Endodermal cell (in vitro differentiated cells): ENCODE measurements at regions not wholly inside any gene's neighbourhood (a gene's known extent, or its start where the extent isn't known, plus 50 kb on each side); places are given as distances from the start of the nearest gene placed in this dataset.

Experiments used
- DNase-seq: peaks from one replicate; pipeline ENCODE4 v3.0.0-alpha.2; 2017
- H3K27ac ChIP-seq: 2 replicates; pipeline ENCODE4 v1.5.1; 2013; ENCODE audit warnings: mild to moderate bottlenecking, low read depth, low read length, moderate library complexity
- H3K27me3 ChIP-seq: 2 replicates; pipeline ENCODE4 v1.6.1; 2013; ENCODE audit warnings: mild to moderate bottlenecking, low read length, moderate library complexity; ENCODE audit not compliant: insufficient read depth, control insufficient read depth, poor library complexity, severe bottlenecking
- H3K36me3 ChIP-seq: 2 replicates; pipeline ENCODE4 v1.7.0; 2013; ENCODE audit warnings: mild to moderate bottlenecking, low read length, moderate library complexity; ENCODE audit not compliant: control insufficient read depth, insufficient read depth
- H3K4me1 ChIP-seq: one replicate; pipeline ENCODE4 v1.7.0; 2013; ENCODE audit warnings: low read length; ENCODE audit not compliant: control insufficient read depth, insufficient read depth
- H3K4me3 ChIP-seq: 2 replicates; pipeline ENCODE4 v1.5.1; 2013; ENCODE audit warnings: mild to moderate bottlenecking, low read length, moderate library complexity
- H3K9ac ChIP-seq: 2 replicates; pipeline ENCODE4 v1.6.1; 2013; ENCODE audit warnings: mild to moderate bottlenecking, low read length, moderate library complexity; ENCODE audit not compliant: poor library complexity, severe bottlenecking; ENCODE audit errors: extremely low read depth
- H3K9me3 ChIP-seq: 2 replicates; pipeline ENCODE4 v1.6.1; 2013; ENCODE audit warnings: mild to moderate bottlenecking, low read length, moderate library complexity; ENCODE audit not compliant: control insufficient read depth
- H3K27ac Mint-ChIP-seq: 2 replicates; pipeline ENCODE4 v1.8.0; 2020; ENCODE audit warnings: mixed read lengths
- H3K27me3 Mint-ChIP-seq: 2 replicates; pipeline ENCODE4 v1.8.0; 2021; ENCODE audit warnings: mild to moderate bottlenecking, mixed read lengths; ENCODE audit not compliant: insufficient read depth
- H3K36me3 Mint-ChIP-seq: 2 replicates; pipeline ENCODE4 v1.8.0; 2020; ENCODE audit warnings: low read depth, mixed read lengths
- H3K4me1 Mint-ChIP-seq: 2 replicates; pipeline ENCODE4 v1.8.0; 2020; ENCODE audit warnings: mixed read lengths
- H3K4me3 Mint-ChIP-seq: 2 replicates; pipeline ENCODE4 v1.8.0; 2020; ENCODE audit warnings: mild to moderate bottlenecking, moderate library complexity, mixed read lengths
- H3K9me3 Mint-ChIP-seq: 2 replicates; pipeline ENCODE4 v1.8.0; 2020; ENCODE audit warnings: mild to moderate bottlenecking, mixed read lengths
- CTCF ChIP-seq: fragments of 200-600 bp; sonication (generic); conservative IDR thresholded peaks from 2 replicates; pipeline ENCODE4 v1.5.0; 2021; ENCODE audit warnings: antibody characterized with exemption, mild to moderate bottlenecking
- WGBS, 2 experiments: methylation state at CpG; one replicate each; pipeline versions ENCODE4 v1.1.5 to v1.1.7; 2013; ENCODE audit warnings: missing lambda C conversion rate in 2 of 2, mixed read lengths in 1 of 2; ENCODE audit not compliant: insufficient coverage in 1 of 2, insufficient read length in 1 of 2; 5-methylcytosine and 5-hydroxymethylcytosine counted together

GRCh38 chr18:22822841-22823508, 110.2 kb upstream of the RBBP8 start:
- no peaks in the 10 kb centered on the region for H3K27me3 Mint-ChIP-seq
- Histone ChIP-seq H3K36me3 (no peaks in the 10 kb centered on the region), H3K9ac (no peak overlapping the region), H3K4me3 (no peak overlapping the region), H3K27ac (peak overlapping the region; percentile 86), H3K9me3 (no peaks in the 10 kb centered on the region), H3K27me3 (no peaks in the 10 kb centered on the region), H3K4me1 (no peaks in the 10 kb centered on the region)
- no peak for TF ChIP-seq CTCF
- no peaks in the 10 kb centered on the region for H3K4me1 Mint-ChIP-seq
- H3K9me3 Mint-ChIP-seq = no peaks in the 10 kb centered on the region
- H3K36me3 Mint-ChIP-seq = no peaks in the 10 kb centered on the region
- H3K27ac Mint-ChIP-seq = no peak overlapping the region
- DNase-seq = no peak
- WGBS, 2 experiments = 88 to 94% methylated on average over 2 of the region's 3 CpGs
- H3K4me3 Mint-ChIP-seq = no peak overlapping the region

- Histone ChIP-seq H3K9me3 (no peaks in the 10 kb centered on the region), H3K9ac (no peak overlapping the region), H3K27ac (no peak overlapping the region), H3K36me3 (no peaks in the 10 kb centered on the region), H3K4me3 (no peak overlapping the region), H3K4me1 (no peaks in the 10 kb centered on the region), H3K27me3 (no peaks in the 10 kb centered on the region)
- WGBS, 2 experiments = 90 to 94% methylated on average over 3 to 4 of the region's 4 CpGs
- Mint-ChIP-seq H3K27ac (no peak overlapping the region), H3K9me3 (peaks cover 4% of the 10 kb centered on the region), H3K4me1 (peaks cover 16% of the 10 kb centered on the region), H3K36me3 (no peaks in the 10 kb centered on the region), H3K4me3 (no peak overlapping the region), H3K27me3 (no peaks in the 10 kb centered on the region)
- TF ChIP-seq CTCF = no peak
- DNase-seq = no peak
These were observed 106.4 kb upstream of the RBBP8 start for GRCh38 chr18:22826726-22827125.

GRCh38 chr18:22827216-22827615, 105.9 kb upstream of the RBBP8 start:
- Histone ChIP-seq H3K9ac (no peak overlapping the region), H3K4me1 (no peaks in the 10 kb centered on the region), H3K27me3 (no peaks in the 10 kb centered on the region), H3K4me3 (no peak overlapping the region), H3K36me3 (no peaks in the 10 kb centered on the region), H3K27ac (no peak overlapping the region), H3K9me3 (no peaks in the 10 kb centered on the region)
- Mint-ChIP-seq H3K27me3 (no peaks in the 10 kb centered on the region), H3K27ac (no peak overlapping the region), H3K4me3 (no peak overlapping the region), H3K36me3 (no peaks in the 10 kb centered on the region), H3K9me3 (peaks cover 4% of the 10 kb centered on the region), H3K4me1 (peaks cover 18% of the 10 kb centered on the region)
- TF ChIP-seq CTCF = no peak
- DNase-seq = no peak
- 96 to 100% methylated on average over 3 of the region's 3 CpGs for WGBS, 2 experiments
